ENCODE measurements at regions not wholly inside any gene's neighbourhood (a gene's known extent, or its start where the extent isn't known, plus 50 kb on each side); places are given as distances from the start of the nearest gene placed in this dataset.

- DNase-seq = no peak
These were observed 226.2 kb upstream of the BLID start for GRCh38 chr11:122342089-122342744.

DNA sequence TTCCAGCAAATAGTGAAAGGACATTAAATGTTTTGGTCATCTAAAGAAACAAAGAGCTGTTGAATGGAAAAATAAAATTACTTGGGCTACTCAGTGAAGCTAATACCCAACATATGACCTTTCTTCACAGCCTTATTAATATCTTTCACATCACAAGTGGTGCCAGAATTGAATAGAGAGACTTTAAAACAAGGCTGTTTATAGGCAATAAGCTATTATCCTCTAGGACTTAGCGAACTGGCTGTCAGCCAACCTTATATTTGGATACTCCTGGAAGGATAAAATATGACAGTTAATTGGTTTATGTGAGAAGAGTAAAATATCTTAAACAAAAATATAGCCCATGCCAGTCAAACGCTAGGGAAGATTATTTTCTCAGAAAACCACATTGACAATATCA lies 225.5 kb upstream of the BLID start:
- no peak for DNase-seq

DNA sequence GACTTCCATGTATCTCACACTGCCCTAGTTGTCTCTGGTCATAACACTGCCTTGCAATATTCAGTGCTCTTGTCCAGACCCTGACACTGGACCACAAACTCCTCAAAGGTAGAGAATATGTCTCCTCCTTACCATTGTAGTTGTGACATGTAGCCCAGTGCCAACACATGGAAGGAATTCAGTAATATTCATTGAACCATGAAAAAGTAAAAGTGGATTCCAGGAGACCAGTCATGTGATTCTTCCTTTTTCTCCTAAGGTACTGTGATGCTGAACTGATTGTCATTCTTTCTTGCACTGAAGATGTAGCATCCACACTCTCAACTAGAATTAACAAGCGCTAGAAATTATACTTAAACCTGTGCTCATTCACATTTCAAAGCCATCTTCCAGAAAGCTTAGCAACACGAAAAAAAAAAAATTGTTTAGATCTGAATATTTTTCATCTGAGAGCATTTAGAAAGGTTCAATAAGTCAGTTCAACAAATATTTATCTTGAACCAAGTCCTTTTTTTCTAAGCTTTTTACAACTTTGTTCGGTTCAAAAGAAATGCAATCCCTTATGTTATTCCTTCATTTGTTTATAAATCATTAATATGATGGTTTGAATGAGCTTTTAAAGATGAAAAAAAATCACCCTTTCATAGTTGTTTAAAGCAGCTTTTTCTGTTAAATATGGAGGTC lies 224.7 kb upstream of the BLID start:
- DNase-seq = no peak

GRCh38 chr11:122339436-122340060 lies 223.5 kb upstream of the BLID start:
- no peak for DNase-seq

DNA sequence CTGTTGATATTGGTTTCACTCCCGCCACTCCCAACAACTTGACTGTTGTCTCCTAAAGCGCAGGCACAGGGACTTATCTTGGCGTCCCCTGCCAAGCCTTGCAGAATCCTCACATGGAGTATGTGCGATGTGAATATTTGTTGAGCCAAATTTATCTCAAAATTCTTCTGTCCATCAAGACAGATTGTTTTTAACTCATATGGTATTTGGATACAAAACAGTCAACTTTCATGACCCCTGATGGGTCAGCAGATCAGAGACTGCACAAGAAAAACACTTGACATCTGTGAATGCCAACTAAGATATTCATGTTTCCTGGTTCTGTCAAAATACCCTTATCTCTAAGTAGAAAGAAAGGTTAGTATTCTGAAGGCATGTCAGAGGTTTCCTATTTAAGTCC lies 221.7 kb upstream of the BLID start:
- no peak for DNase-seq

GRCh38 chr11:122337241-122337640 lies 221.2 kb upstream of the BLID start:
- no peak for DNase-seq

DNA sequence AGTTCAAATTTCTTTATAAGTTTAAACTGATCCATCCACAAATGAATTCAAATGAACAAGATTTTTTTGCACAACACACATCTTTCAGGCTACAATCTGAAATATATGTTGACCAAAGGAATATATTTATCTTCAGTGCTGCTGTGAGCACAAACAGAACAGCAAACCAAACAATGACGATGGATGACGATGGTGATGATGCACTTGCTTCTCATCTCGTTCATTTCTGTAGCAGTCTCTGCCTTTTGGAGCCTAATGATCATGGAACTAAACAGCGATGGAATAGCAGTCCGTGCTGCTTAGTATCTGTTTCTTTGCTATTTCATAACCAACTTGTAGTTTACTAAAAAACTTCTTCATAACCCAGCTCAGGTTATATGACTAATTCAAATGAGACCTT lies 220.7 kb upstream of the BLID start:
- DNase-seq = no peak

DNA sequence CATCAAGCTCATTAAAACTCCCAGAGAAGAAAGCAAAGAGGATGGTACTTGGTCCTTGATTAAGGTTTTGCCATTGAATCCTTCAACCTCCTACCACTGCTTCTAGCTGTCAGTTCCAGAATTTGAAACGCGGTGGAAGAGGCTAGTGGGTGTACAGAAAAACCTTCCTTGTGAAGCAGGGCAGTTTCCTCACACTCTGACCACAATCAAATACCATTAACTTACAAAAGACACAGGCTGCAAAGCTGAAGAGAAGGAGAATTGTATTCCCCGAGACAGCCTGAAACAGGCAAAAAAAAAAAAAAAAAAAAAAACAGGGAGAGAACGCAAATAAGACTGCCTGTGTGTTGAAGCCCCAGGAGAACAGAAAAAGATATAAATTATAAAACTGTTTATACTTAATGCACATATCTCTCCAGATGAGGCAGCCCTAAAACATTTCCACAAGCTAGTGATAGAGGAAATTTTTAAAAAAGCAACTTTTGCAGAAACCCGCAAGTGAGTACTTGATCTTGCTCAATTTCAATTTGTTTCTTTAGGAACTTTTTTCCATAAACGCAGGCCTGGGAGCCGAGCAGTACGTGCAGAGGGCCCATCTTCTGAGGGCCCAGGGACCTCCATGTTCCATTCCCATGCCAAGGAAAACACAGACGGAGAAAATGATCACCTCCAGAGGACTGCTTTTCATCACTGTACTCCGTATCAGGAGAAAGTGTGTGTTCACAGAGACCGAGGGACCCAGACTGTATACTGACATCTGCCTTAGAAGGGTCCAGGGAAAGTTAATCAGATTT lies 218.7 kb upstream of the BLID start:
- DNase-seq = no peak

- DNase-seq = no peak
These were observed 217.5 kb upstream of the BLID start for GRCh38 chr11:122333467-122333866.

- DNase-seq = no peak
These were observed 215.1 kb upstream of the BLID start for GRCh38 chr11:122331079-122331478.

- DNase-seq = no peak
These were observed 214.4 kb upstream of the BLID start for GRCh38 chr11:122330279-122330965.

DNA sequence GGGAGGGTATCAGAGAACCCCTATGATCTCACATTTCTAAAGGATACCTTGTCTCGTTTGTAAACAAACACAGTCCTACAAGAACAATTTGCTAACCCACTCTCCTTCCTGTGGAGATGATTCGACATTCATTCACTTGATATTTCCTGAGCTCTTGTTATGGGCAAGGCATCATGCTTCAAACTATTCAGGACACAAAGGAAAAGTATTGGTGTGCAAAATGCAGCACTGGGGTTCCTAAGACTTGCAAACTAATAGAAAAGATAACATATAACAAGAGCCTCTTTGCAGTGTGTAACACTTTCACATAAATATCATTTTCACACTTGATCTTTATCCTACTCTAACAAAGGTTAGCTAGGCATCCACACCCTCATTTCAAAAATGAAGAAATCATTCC lies 211.5 kb upstream of the BLID start:
- DNase-seq = no peak

GRCh38 chr11:122323754-122324421 lies 207.9 kb upstream of the BLID start:
- DNase-seq = no peak

DNA sequence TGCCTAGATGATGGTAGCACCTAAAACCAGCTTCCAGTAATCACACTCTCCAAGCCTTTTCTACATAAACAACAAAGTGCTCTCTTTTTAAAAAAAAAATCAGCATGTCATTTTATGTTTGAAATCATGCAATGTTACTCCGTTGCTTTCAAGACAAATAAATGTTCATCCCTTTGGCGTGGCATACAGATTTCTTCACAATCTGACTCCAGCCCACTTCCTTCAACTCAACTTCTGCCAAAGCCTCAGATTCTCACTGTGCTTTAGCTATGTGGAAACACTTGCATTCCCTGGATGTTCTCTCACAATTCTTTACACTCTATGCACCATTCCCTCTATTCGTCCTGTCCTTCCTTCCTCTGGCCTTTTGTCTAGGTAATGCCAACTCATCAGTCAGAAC lies 206.3 kb upstream of the BLID start:
- no peak for DNase-seq

- DNase-seq = no peak
These were observed 204.7 kb upstream of the BLID start for GRCh38 chr11:122320671-122321070.

- no peak for DNase-seq
These were observed 203.9 kb upstream of the BLID start for GRCh38 chr11:122319691-122320620.

DNA sequence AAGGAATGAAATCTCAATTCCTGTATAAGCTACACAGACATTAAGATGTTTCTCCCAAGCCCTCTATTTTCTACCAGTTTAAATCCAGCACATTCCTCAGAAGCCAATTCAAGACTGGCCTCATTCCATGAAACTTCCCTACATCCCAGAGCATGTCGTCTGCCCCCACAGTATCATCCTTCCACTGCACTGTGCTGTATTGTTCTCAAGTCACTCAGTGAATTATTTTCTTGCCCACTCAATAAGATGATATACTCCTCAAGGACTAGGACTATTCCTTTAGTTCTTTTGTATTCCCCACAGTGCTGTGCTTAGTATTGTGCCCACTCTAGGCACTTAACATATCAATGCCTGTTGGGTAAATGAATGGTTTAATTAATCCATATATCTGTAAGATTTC lies 203.1 kb upstream of the BLID start:
- DNase-seq = no peak

- DNase-seq = no peak
These were observed 201.3 kb upstream of the BLID start for GRCh38 chr11:122317305-122317704.

DNA sequence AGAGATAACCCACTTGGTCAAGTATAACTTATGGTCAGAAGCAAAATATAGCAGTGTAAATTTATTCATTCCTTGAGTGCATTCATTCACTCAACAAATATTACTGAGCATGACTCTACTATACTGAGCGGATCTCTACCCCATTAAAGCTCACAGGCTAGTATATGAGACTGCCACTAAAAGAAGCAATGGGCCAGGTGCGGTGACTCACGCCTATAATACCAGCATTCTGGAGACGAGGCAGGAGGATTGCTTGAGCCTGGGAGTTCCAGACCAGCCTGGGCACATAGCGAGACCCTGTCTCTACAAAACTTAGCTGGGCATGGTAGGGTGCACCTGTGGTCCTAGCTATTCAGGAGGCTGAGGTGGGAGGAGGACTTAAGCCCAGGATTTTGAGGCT lies 197.6 kb upstream of the BLID start:
- DNase-seq = no peak

DNA sequence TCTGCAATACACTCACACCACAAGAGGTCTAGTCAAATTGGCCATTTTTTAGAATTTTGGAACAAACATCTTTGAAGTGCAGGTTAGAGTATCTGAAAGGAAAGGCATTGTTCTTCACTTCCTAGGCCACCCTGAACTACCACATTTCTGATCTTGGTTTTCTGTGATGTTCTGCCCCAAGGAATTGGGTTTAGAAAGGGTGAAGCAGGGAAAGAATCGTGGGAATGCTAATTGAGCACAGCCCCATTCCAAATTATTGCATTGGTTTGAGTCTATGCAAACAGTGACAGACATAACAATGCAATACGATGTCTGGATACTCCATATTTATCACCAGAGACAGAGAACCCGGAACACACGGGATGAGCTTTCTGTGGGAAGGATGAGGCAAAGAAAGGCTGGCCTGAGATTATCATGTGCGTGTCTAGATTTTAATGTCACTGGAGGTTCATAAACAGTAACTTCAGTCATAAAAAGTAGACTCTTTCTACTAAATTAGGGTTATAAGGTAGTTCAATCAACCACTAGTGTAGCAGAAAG lies 195.3 kb upstream of the BLID start:
- no peak for DNase-seq

- DNase-seq = no peak
These were observed 194.8 kb upstream of the BLID start for GRCh38 chr11:122310766-122311165.
